ENCODE measurements at regions not wholly inside any gene's neighbourhood (a gene's known extent, or its start where the extent isn't known, plus 50 kb on each side); places are given as distances from the start of the nearest gene placed in this dataset.

GRCh38 chr7:82507365-82507975 is 63.9 kb upstream of the CACNA2D1 start:
- no peaks in the 10 kb centered on the region for H3K79me2 ChIP-seq (ENCODE audit: control insufficient read depth, insufficient read depth, low read length)
- CTCF ChIA-PET, result interaction anchor here (0.9 to 1.9 kb wide), 4 partner anchors 10 to 64 kb away, joined by 3 to 8 read pairs (median 4); no protein-coding TSS in a partner anchor
- H2AFZ ChIP-seq (ENCODE audit: low read depth, low read length), result no peak overlapping the region

More at GRCh38 chr7:82507365-82507975, 63.9 kb upstream of the CACNA2D1 start:
- no TSS peak for BruUV-seq (replicated peaks)
- FAIRE-seq (no peak), DNase-seq (ENCODE audit: low read depth, low spot score) (no peak)
- H3K4me1 ChIP-seq (ENCODE audit: control insufficient read depth, extremely low read depth, insufficient read depth, low read length), result no peaks in the 10 kb centered on the region
- H3K9me1 ChIP-seq (replicated peaks; ENCODE audit: control insufficient read depth, extremely low read depth, insufficient read depth, low read length), result no peaks in the 10 kb centered on the region
- H3K27ac ChIP-seq (ENCODE audit: insufficient read depth, low read depth, low read length), result no peak overlapping the region
- no peak overlapping the region for H3K4me3 ChIP-seq (replicated peaks in 1 of 3; ENCODE audit: insufficient read depth in 1 of 3, low read depth in 1 of 3, low read length in 3 of 3)
- no peak overlapping the region for H3K4me2 ChIP-seq (ENCODE audit: insufficient read depth, low read length)
- H3K9me3 ChIP-seq (replicated peaks; ENCODE audit: control insufficient read depth, insufficient read depth, low read length), result no peaks in the 10 kb centered on the region
- no peaks in the 10 kb centered on the region for H4K20me1 ChIP-seq (replicated peaks; ENCODE audit: control insufficient read depth, extremely low read depth, insufficient read depth, low read length)
- dilution Hi-C loops (cut with MboI; ENCODE audit: extremely low pct_ligation_motif_present, low sequenced_read_pairs) (no loop called here), intact Hi-C loops (cut with micrococcal nuclease) (no loop called here)
- no peaks in the 10 kb centered on the region for H3K36me3 ChIP-seq (ENCODE audit: control insufficient read depth in 2 of 2, extremely low read depth in 1 of 2, insufficient read depth in 2 of 2, low read length in 2 of 2)
- TF ChIP-seq EZH2 (IDR thresholded peaks at IDR 0.05; ENCODE audit: borderline replicate concordance, low read depth, low read length, severe bottlenecking), result no peak
- TF ChIP-seq, protein P1, sequence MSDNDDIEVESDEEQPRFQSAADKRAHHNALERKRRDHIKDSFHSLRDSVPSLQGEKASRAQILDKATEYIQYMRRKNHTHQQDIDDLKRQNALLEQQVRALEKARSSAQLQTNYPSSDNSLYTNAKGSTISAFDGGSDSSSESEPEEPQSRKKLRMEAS (IDR thresholded peaks at IDR 0.05; ENCODE audit: insufficient read depth, insufficient read length), result no peak
- TF ChIP-seq POLR2AphosphoS5 (IDR thresholded peaks at IDR 0.05; ENCODE audit: insufficient read depth, low read depth, low read length), result no peak
- TF ChIP-seq FOS (IDR thresholded peaks at IDR 0.05; ENCODE audit: borderline replicate concordance, insufficient read depth, low read length), result no peak
- TF ChIP-seq POLR2A (IDR thresholded peaks at IDR 0.05; ENCODE audit: low read depth, low read length), result no peak
- TF ChIP-seq, protein P2, sequence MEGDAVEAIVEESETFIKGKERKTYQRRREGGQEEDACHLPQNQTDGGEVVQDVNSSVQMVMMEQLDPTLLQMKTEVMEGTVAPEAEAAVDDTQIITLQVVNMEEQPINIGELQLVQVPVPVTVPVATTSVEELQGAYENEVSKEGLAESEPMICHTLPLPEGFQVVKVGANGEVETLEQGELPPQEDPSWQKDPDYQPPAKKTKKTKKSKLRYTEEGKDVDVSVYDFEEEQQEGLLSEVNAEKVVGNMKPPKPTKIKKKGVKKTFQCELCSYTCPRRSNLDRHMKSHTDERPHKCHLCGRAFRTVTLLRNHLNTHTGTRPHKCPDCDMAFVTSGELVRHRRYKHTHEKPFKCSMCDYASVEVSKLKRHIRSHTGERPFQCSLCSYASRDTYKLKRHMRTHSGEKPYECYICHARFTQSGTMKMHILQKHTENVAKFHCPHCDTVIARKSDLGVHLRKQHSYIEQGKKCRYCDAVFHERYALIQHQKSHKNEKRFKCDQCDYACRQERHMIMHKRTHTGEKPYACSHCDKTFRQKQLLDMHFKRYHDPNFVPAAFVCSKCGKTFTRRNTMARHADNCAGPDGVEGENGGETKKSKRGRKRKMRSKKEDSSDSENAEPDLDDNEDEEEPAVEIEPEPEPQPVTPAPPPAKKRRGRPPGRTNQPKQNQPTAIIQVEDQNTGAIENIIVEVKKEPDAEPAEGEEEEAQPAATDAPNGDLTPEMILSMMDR (IDR thresholded peaks at IDR 0.05; ENCODE audit: extremely low read depth in 1 of 2, insufficient read depth in 1 of 2, low read depth in 1 of 2, low read length in 2 of 2), result no peak
- TF ChIP-seq JUN (IDR thresholded peaks at IDR 0.05; ENCODE audit: borderline replicate concordance, insufficient read depth, insufficient read length, low read depth), result no peak
- TF ChIP-seq GATA2 (IDR thresholded peaks at IDR 0.05; ENCODE audit: insufficient read depth, insufficient read length, low read depth, low read length), result no peak
- POLR2A ChIA-PET, result no interaction called here
- no peaks in the 10 kb centered on the region for H3K27me3 ChIP-seq (ENCODE audit: control insufficient read depth in 2 of 2, insufficient read depth in 2 of 2, low read length in 2 of 2)
- H3K9ac ChIP-seq (replicated peaks; ENCODE audit: extremely low read depth, insufficient read depth, low read length), result no peak overlapping the region
